ENCODE measurements at regions not wholly inside any gene's neighbourhood (a gene's known extent, or its start where the extent isn't known, plus 50 kb on each side); places are given as distances from the start of the nearest gene placed in this dataset.

GRCh38 chr20:58006346-58007316, 221.8 kb downstream of the ANKRD60 start (continued):
- no peak for TF ChIP-seq RCOR1 (IDR thresholded peaks at IDR 0.05; ENCODE audit: insufficient replicate concordance, low read length)

DNA sequence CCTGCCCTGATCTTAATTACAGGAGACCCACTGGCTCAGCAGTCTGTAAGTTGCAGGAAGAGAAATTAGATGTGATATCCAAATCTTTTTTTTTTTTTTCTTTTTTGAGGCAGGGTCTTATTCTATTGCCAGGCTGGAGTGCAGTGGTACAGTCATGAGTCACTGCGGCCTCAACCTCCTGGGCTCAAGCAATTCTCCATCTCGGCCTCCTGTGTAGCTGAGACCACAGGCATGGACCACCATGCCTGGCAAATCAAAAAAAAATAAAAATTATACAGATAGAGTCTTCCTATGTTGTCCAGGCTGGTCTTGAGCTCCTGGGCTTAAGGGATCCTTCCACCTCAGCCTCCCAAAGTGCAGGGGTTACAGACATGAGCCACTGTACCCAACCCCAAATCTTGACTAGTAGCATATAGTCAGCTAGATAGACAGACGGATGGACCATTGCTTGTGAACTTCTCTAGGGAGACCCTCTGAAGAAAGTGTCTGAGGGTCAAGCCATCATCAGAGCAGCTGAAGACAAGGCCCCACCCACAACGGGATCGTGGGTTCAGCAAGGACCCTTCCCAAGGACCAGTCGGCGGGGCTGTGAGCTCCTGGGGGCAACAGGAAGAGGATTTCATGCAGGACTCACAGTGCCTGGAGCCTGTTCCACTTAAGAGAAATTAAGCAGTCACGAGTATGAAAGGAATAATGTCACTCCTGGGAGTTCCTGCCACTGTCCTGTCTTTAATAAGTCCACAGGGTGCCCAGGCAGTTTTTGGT, 222.7 kb downstream of the ANKRD60 start:
- no peak overlapping the region for H2BK5ac ChIP-seq (ENCODE audit: low read depth, low read length, poor library complexity, severe bottlenecking)
- H3K4ac ChIP-seq (ENCODE audit: low read depth, low read length) = no peak overlapping the region
- H3K9ac ChIP-seq (ENCODE audit: low read depth, low read length) = no peak overlapping the region
- H3K9me3 ChIP-seq (ENCODE audit: control insufficient read depth, insufficient read depth, low read length) = no peaks in the 10 kb centered on the region
- dilution Hi-C loops (cut with HindIII; ENCODE audit: low sequenced_read_pairs, unreplicated experiment) = no loop called here
- no peak overlapping the region for H4K8ac ChIP-seq (ENCODE audit: low read depth in 2 of 2, low read length in 2 of 2)
- no peak overlapping the region for H2AK5ac ChIP-seq (ENCODE audit: low read depth, low read length)
- ATAC-seq (ENCODE audit: low read depth) = no peak
- H4K20me1 ChIP-seq (ENCODE audit: insufficient read depth, low read length) = no peaks in the 10 kb centered on the region
- no peaks in the 10 kb centered on the region for H3K9me1 ChIP-seq (ENCODE audit: insufficient read depth, low read length)
- H3K14ac ChIP-seq (replicated peaks; ENCODE audit: low read depth, low read length) = no peak overlapping the region
- H2AK9ac ChIP-seq (replicated peaks; ENCODE audit: low read depth, low read length, poor library complexity) = no peak overlapping the region
- no peak for DNase-seq
- no peak overlapping the region for H4K91ac ChIP-seq (ENCODE audit: insufficient read depth, low read depth, low read length)
- intact Hi-C loops (cut with micrococcal nuclease) = no loop called here
- H3K56ac ChIP-seq (ENCODE audit: extremely low read depth, insufficient read depth, low read length) = no peak overlapping the region
- H3K4me3 ChIP-seq (ENCODE audit: insufficient read depth, low read depth, low read length) = no peak overlapping the region
- in situ Hi-C loops (cut with MboI; ENCODE audit: low sequenced_read_pairs) = no loop called here
- no peak overlapping the region for H3K27ac ChIP-seq (ENCODE audit: insufficient read depth, low read length)
- H3K27me3 ChIP-seq (ENCODE audit: control insufficient read depth, insufficient read depth, low read length) = peaks cover 3% of the 10 kb centered on the region; the same call in 1 of the 2 replicates
- no peak overlapping the region for H2AFZ ChIP-seq (replicated peaks; ENCODE audit: low read length, poor library complexity)
- no peak overlapping the region for H3K23ac ChIP-seq (ENCODE audit: low read depth, low read length)
- BruUV-seq (replicated peaks) = no TSS peak
- no peak overlapping the region for H3K18ac ChIP-seq (ENCODE audit: low read depth, low read length)
- WGBS, 2 experiments (ENCODE audit: extremely low coverage in 2 of 2, insufficient read length in 1 of 2) = 11% methylated on average over 1 of the region's 8 CpGs; no CpG with 5 or more reads in 1 of the 2 experiments
- H3K79me1 ChIP-seq (ENCODE audit: low read depth in 1 of 2, low read length in 2 of 2) = no peaks in the 10 kb centered on the region
- CTCF ChIA-PET = no interaction called here
- no peak overlapping the region for H4K5ac ChIP-seq (ENCODE audit: low read depth, low read length)
- H3K36me3 ChIP-seq (ENCODE audit: control insufficient read depth, insufficient read depth, low read length) = no peaks in the 10 kb centered on the region
- H3K4me2 ChIP-seq (ENCODE audit: low read depth, low read length) = no peak overlapping the region
- H2BK20ac ChIP-seq (ENCODE audit: low read depth, low read length) = no peak overlapping the region
- POLR2A ChIA-PET (ENCODE audit: unreplicated experiment) = no interaction called here
- H2BK120ac ChIP-seq (ENCODE audit: low read depth, low read length) = no peak overlapping the region
- H3K4me1 ChIP-seq (ENCODE audit: control insufficient read depth, insufficient read depth, low read length) = no peaks in the 10 kb centered on the region
- H2BK15ac ChIP-seq (ENCODE audit: low read depth, low read length) = no peak overlapping the region
- TF ChIP-seq FOS (IDR thresholded peaks at IDR 0.05; ENCODE audit: low read depth, low read length) (no peak), POLR2A (IDR thresholded peaks at IDR 0.05; ENCODE audit: low read depth, low read length) (no peak), USF2 (IDR thresholded peaks at IDR 0.05; ENCODE audit: low read depth, low read length) (no peak), CHD1 (IDR thresholded peaks at IDR 0.05; ENCODE audit: low read depth, low read length) (no peak), NFE2L2 (IDR thresholded peaks at IDR 0.05; ENCODE audit: low read depth, low read length) (no peak), RAD21 (IDR thresholded peaks at IDR 0.05; ENCODE audit: low read length) (no peak), RFX5 (IDR thresholded peaks at IDR 0.05; ENCODE audit: low read depth, low read length) (no peak), RCOR1 (IDR thresholded peaks at IDR 0.05; ENCODE audit: insufficient replicate concordance, low read length) (no peak), BHLHE40 (IDR thresholded peaks at IDR 0.05; ENCODE audit: low read depth, low read length) (no peak)
- TF ChIP-seq, protein P1, sequence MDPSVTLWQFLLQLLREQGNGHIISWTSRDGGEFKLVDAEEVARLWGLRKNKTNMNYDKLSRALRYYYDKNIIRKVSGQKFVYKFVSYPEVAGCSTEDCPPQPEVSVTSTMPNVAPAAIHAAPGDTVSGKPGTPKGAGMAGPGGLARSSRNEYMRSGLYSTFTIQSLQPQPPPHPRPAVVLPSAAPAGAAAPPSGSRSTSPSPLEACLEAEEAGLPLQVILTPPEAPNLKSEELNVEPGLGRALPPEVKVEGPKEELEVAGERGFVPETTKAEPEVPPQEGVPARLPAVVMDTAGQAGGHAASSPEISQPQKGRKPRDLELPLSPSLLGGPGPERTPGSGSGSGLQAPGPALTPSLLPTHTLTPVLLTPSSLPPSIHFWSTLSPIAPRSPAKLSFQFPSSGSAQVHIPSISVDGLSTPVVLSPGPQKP (IDR thresholded peaks at IDR 0.05; ENCODE audit: borderline replicate concordance, low read depth, low read length) = no peak
- TF ChIP-seq, protein P2, sequence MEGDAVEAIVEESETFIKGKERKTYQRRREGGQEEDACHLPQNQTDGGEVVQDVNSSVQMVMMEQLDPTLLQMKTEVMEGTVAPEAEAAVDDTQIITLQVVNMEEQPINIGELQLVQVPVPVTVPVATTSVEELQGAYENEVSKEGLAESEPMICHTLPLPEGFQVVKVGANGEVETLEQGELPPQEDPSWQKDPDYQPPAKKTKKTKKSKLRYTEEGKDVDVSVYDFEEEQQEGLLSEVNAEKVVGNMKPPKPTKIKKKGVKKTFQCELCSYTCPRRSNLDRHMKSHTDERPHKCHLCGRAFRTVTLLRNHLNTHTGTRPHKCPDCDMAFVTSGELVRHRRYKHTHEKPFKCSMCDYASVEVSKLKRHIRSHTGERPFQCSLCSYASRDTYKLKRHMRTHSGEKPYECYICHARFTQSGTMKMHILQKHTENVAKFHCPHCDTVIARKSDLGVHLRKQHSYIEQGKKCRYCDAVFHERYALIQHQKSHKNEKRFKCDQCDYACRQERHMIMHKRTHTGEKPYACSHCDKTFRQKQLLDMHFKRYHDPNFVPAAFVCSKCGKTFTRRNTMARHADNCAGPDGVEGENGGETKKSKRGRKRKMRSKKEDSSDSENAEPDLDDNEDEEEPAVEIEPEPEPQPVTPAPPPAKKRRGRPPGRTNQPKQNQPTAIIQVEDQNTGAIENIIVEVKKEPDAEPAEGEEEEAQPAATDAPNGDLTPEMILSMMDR (conservative IDR thresholded peaks at IDR 0.05; ENCODE audit: low read depth, low read length) = no peak

Measured in IMR-90 (cell line).